GM23338 (cell line): ENCODE measurements at regions not wholly inside any gene's neighbourhood (a gene's known extent, or its start where the extent isn't known, plus 50 kb on each side); places are given as distances from the start of the nearest gene placed in this dataset.
A peak's percentile ranks its signal among the peaks of the same experiment; 100 is the strongest.

ENCODE experiments used
- ATAC-seq: fragments of 200-7000 bp; cut with Tn5 transposase; 3 replicates; pipeline ENCODE4 v1.9.1; 2020
- DNase-seq: peaks from one replicate; pipeline ENCODE4 v3.0.0-alpha.2; 2015; ENCODE audit warnings: low spot score
- H2AFZ ChIP-seq: fragments of 200-600 bp; sonication (generic); 2 replicates; pipeline ENCODE4 v1.8.0; 2016; ENCODE audit warnings: antibody characterized with exemption, mild to moderate bottlenecking, moderate library complexity
- H3F3A ChIP-seq: fragments of 200-600 bp; sonication (generic); replicated peaks from 2 replicates; pipeline ENCODE4 v1.8.0; 2017; ENCODE audit warnings: antibody characterized with exemption, mixed run types, low read depth
- H3K27ac ChIP-seq: fragments of 200-600 bp; sonication (generic); 2 replicates; pipeline ENCODE4 v1.6.1; 2016; ENCODE audit warnings: low read depth
- H3K27me3 ChIP-seq: fragments of 200-600 bp; sonication (generic); 2 replicates; pipeline ENCODE4 v1.8.0; 2016; ENCODE audit warnings: mild to moderate bottlenecking, mixed run types, moderate library complexity; ENCODE audit not compliant: insufficient read depth
- H3K36me3 ChIP-seq: fragments of 200-600 bp; sonication (generic); 2 replicates; pipeline ENCODE4 v1.8.0; 2016; ENCODE audit warnings: mild to moderate bottlenecking; ENCODE audit not compliant: insufficient read depth
- H3K4me1 ChIP-seq: fragments of 200-600 bp; sonication (generic); 2 replicates; pipeline ENCODE4 v1.8.0; 2016; ENCODE audit warnings: mild to moderate bottlenecking, moderate library complexity; ENCODE audit not compliant: insufficient read depth
- H3K4me2 ChIP-seq: fragments of 200-600 bp; sonication (generic); 2 replicates; pipeline ENCODE4 v1.7.1; 2017; ENCODE audit warnings: mixed run types
- H3K4me3 ChIP-seq: fragments of 200-600 bp; sonication (generic); 2 replicates; pipeline ENCODE4 v1.6.1; 2016; ENCODE audit warnings: mixed run types
- H3K79me2 ChIP-seq: fragments of 200-600 bp; sonication (generic); replicated peaks from 2 replicates; pipeline ENCODE4 v1.8.0; 2017; ENCODE audit warnings: mild to moderate bottlenecking; ENCODE audit not compliant: insufficient read depth
- H3K9me2 ChIP-seq: fragments of 200-600 bp; sonication (generic); 2 replicates; pipeline ENCODE4 v1.8.0; 2017; ENCODE audit not compliant: insufficient read depth
- H4K20me1 ChIP-seq: fragments of 200-600 bp; sonication (generic); replicated peaks from 2 replicates; pipeline ENCODE4 v1.8.0; 2017; ENCODE audit warnings: mild to moderate bottlenecking; ENCODE audit not compliant: insufficient read depth
- H3K27ac Mint-ChIP-seq: 2 replicates; pipeline ENCODE4 v1.8.0; 2020; ENCODE audit warnings: inconsistent platforms, mild to moderate bottlenecking, moderate library complexity, mixed read lengths
- H3K27me3 Mint-ChIP-seq: 3 replicates; pipeline ENCODE4 v1.8.0; 2022; ENCODE audit warnings: low read depth, mild to moderate bottlenecking, moderate library complexity, mixed read lengths, inconsistent platforms; ENCODE audit not compliant: insufficient read depth, poor library complexity
- H3K36me3 Mint-ChIP-seq: 3 replicates; pipeline ENCODE4 v1.8.0; 2021; ENCODE audit warnings: low read depth, mild to moderate bottlenecking, inconsistent platforms, moderate library complexity, mixed read lengths
- H3K4me1 Mint-ChIP-seq: 3 replicates; pipeline ENCODE4 v1.8.0; 2020; ENCODE audit warnings: mild to moderate bottlenecking, inconsistent platforms, mixed read lengths
- H3K4me3 Mint-ChIP-seq: 3 replicates; pipeline ENCODE4 v1.8.0; 2021; ENCODE audit warnings: moderate library complexity, mild to moderate bottlenecking, inconsistent platforms, mixed read lengths
- H3K9me3 Mint-ChIP-seq: 3 replicates; pipeline ENCODE4 v1.8.0; 2020; ENCODE audit warnings: moderate library complexity, mild to moderate bottlenecking, inconsistent platforms, mixed read lengths
- CTCF ChIP-seq, 2 experiments: fragments of 200-600 bp in 1 of 2; sonication (generic) in 1 of 2; conservative IDR thresholded peaks; 2 replicates each; pipeline versions ENCODE4 v1.5.1 to v1.6.1; 2016 to 2017; ENCODE audit warnings: antibody characterized with exemption in 2 of 2, low read depth in 2 of 2, mild to moderate bottlenecking in 2 of 2, moderate library complexity in 1 of 2
- EZH2phosphoT487 ChIP-seq: fragments of 200-600 bp; sonication (generic); IDR thresholded peaks from one replicate; pipeline ENCODE4 v1.8.1; 2018; ENCODE audit warnings: antibody characterized with exemption; ENCODE audit not compliant: unreplicated experiment
- JUNB ChIP-seq: IDR thresholded peaks from one replicate; pipeline ENCODE4 v1.6.1; 2016; ENCODE audit warnings: antibody characterized with exemption; ENCODE audit not compliant: unreplicated experiment
- NANOG ChIP-seq: IDR thresholded peaks from 2 replicates; pipeline ENCODE4 v1.6.1; 2016; ENCODE audit warnings: antibody characterized with exemption, borderline replicate concordance
- POLR2AphosphoS5 ChIP-seq: IDR thresholded peaks from 2 replicates; pipeline ENCODE4 v1.6.1; 2016; ENCODE audit warnings: antibody characterized with exemption, low read depth
- ZNF114 ChIP-seq: fragments of 250-450 bp; sonication (Bioruptor Pico); IDR thresholded peaks from 2 replicates; pipeline ENCODE4 v1.5.0; 2020; ENCODE audit warnings: mild to moderate bottlenecking, moderate library complexity
- ZNF462 ChIP-seq: fragments of 250-450 bp; sonication (Bioruptor Pico); IDR thresholded peaks from 2 replicates; pipeline ENCODE4 v1.5.0; 2020; ENCODE audit warnings: mild to moderate bottlenecking, moderate library complexity

- TF ChIP-seq ZNF462 (no peak), NANOG (no peak), JUNB (no peak)
These were observed 137.4 kb upstream of the MAMLD1 start (continued) for GRCh38 chrX:150225756-150226155.

DNA sequence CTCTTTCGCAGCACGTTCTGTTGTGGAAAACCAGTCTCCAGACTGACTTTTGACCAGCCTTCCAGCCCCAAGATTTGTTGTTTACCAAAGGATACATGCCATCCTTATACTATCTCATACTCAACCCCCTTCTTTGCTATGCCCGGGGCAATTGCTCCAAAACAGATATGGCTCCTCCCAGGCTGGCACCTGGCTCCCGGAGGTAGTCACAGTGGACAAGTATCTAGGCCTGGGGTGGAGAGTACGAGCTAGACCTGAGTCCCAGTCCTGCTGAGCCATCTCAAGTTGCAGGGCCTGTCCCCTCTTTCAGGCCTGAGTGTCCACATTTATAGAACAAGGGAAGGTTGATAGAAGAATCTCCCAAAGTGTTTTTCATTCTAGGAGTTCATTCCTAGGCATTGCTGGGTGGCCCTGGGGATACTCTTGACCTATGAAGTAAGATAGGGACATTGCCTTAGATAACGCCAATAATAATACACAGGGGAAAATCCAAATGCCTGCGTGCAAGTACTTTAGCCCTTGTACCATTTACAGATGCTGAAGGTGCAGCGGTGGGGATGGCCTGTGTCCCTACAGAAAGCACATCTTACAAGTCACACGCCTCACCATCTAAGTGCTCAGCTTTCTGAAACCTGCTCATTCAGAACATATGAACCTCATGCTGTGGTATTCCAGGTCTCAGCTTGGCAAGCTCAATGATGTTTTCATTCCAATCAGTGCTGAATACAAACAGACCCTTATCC is 136.7 kb upstream of the MAMLD1 start:
- H2AFZ ChIP-seq = no peak overlapping the region
- H3K4me3 ChIP-seq = no peak overlapping the region
- Mint-ChIP-seq H3K36me3 (no peaks in the 10 kb centered on the region), H3K9me3 (no peaks in the 10 kb centered on the region), H3K27me3 (peaks cover 12% of the 10 kb centered on the region), H3K4me3 (no peak overlapping the region; the same call in 2 of the 3 replicates), H3K27ac (no peak overlapping the region), H3K4me1 (peaks cover 28% of the 10 kb centered on the region; the same call in 2 of the 3 replicates)
- H4K20me1 ChIP-seq = no peaks in the 10 kb centered on the region
- peak overlapping the region; percentile 51 for H3K4me2 ChIP-seq
- ATAC-seq (peak; percentile 51), DNase-seq (peak; percentile 2)
- no peaks in the 10 kb centered on the region for H3K9me2 ChIP-seq
- H3K4me1 ChIP-seq = peaks cover 3% of the 10 kb centered on the region; the same call in 1 of the 2 replicates
- H3F3A ChIP-seq = no peaks in the 10 kb centered on the region
- H3K27me3 ChIP-seq = peaks cover 59% of the 10 kb centered on the region
- no peaks in the 10 kb centered on the region for H3K36me3 ChIP-seq
- H3K79me2 ChIP-seq = no peaks in the 10 kb centered on the region
- H3K27ac ChIP-seq = no peak overlapping the region
- no peak for TF ChIP-seq JUNB
- TF ChIP-seq CTCF (conservative IDR thresholded peaks at IDR 0.05; ENCODE audit: low read depth in 2 of 2) = no peak
- TF ChIP-seq ZNF114 (CRISPR knock-in tag) = no peak
- no peak for TF ChIP-seq EZH2phosphoT487
- no peak for TF ChIP-seq POLR2AphosphoS5
- TF ChIP-seq ZNF462 = no peak
